Esophagus muscularis mucosa (tissue), 3 donors: ENCODE measurements at regions not wholly inside any gene's neighbourhood (a gene's known extent, or its start where the extent isn't known, plus 50 kb on each side); places are given as distances from the start of the nearest gene placed in this dataset.
"Not testable (repeated sequence)": the region's sequence is repeated elsewhere in the genome, so short reads cannot be mapped to it uniquely, and the experiment has no call there.

Experiments used
- EP300 ChIP-seq: sonication (generic); formaldehyde crosslinking; IDR thresholded peaks from one replicate; pipeline ENCODE4 v1.6.1; 2017; ENCODE audit warnings: antibody characterized with exemption
- TF ChIP-seq, protein P1 (sequence below), 3 experiments: fragments of 200-600 bp in 2 of 3; fragments of 450-650 bp in 1 of 3; sonication (generic) in 2 of 3; IDR thresholded peaks; one replicate each; pipeline ENCODE4 v1.5.1; 2017 to 2019; ENCODE audit warnings: antibody characterized with exemption in 3 of 3, mild to moderate bottlenecking in 2 of 3, moderate library complexity in 1 of 3

DNA sequence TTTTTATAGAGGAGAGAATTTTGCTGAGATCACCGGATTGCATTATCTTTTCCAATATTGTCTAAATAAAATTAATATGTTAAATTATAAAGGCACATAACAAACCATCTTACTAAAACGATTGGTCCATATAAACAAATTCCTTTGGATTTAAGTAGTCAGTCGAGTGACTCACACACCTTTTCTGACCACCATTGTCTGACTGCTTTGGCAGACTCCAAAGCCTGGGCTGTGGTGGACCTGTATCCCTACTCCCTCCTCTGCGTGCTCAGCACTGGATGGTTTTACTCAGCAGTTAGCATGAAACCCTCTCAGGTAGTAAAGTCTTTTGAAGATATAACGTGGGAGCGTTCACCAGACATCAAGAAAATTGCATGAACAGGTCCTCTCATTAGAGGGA is 134.2 kb downstream of the BCL2L11 start:
- TF ChIP-seq, protein P1, sequence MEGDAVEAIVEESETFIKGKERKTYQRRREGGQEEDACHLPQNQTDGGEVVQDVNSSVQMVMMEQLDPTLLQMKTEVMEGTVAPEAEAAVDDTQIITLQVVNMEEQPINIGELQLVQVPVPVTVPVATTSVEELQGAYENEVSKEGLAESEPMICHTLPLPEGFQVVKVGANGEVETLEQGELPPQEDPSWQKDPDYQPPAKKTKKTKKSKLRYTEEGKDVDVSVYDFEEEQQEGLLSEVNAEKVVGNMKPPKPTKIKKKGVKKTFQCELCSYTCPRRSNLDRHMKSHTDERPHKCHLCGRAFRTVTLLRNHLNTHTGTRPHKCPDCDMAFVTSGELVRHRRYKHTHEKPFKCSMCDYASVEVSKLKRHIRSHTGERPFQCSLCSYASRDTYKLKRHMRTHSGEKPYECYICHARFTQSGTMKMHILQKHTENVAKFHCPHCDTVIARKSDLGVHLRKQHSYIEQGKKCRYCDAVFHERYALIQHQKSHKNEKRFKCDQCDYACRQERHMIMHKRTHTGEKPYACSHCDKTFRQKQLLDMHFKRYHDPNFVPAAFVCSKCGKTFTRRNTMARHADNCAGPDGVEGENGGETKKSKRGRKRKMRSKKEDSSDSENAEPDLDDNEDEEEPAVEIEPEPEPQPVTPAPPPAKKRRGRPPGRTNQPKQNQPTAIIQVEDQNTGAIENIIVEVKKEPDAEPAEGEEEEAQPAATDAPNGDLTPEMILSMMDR (IDR thresholded peaks at IDR 0.05) = not testable (repeated sequence)
- not testable (repeated sequence) for TF ChIP-seq EP300
